Muscle of arm (tissue), 1 donor: ENCODE measurements at regions not wholly inside any gene's neighbourhood (a gene's known extent, or its start where the extent isn't known, plus 50 kb on each side); places are given as distances from the start of the nearest gene placed in this dataset.

Experiments
- DNase-seq: peaks from one replicate; pipeline ENCODE4 v3.0.0-alpha.2; 2013

DNA sequence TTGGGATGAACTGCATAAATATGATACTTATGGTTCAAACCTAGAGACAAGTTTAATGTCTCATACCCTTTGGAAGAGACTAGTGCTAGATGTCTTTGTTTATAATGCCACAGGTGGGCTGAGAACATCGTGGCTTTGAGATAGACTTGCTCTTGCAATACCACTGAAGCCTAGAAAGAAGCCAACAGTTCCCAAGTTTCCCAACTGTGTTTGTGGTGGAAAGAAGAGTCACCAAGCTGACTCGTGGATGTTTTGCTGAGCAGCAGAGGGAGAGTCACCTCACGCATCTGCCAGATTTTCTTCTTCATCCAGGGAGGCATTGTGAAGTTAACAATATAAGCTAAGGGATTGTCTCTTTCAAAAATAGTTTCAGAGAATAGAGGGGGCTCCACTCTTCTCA is 1076.2 kb downstream of the C4orf33 start:
- no peak for DNase-seq

DNA sequence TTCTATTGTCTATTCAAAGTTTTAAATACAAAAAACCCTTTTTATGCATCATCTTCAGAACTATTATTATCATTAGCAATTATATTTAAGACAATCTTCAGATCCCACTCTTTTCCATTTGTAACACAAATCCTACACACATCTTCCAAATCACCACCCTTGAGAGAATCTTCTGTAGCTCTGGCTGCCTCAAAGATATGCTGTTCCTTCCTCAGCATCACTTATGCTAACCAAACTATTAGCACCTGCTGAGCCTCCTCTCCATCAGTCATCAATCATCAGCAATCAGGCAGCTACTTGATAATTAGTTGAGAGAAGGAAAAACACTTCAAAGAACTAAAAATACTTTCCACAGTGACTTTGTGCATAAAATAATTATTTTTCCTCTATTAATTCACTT is 1082.2 kb downstream of the C4orf33 start:
- no peak for DNase-seq

DNA sequence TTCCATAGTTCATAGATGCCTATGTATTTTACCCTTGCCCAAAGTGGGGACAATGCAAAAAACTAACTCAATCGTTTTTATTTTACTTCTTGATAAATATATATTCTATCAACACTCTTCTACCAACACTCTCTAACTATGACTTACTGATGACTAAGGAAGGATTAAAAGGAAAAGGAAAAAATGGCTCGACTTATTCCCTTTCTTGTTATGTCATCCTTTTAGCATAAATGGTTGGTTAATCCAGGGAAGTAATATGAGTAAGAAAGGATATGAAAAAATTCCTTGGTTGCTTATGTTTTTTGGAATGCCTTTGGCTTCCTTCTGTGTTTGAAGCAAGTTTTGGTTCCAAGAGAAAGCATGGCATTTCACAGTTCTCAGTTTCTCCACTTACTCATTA is 1087.1 kb downstream of the C4orf33 start:
- DNase-seq = no peak

DNA sequence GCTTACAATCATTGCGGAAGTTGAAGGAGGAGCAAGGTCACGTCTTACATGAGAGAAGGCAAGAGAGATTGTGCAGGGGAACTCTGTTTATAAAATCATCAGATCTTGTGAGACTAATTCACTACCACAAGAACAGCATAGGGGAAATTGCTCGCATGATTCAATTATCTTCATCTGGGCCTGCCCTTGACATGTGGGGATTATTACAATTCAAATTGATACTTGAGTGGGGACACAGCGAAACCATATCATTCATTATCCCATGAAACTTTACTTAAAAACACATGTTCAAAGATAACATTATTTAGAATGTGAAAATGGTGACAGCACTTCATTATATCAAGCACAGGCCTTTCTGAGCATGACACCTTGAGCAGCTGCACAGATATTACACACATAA is 1087.8 kb downstream of the C4orf33 start:
- no peak for DNase-seq

DNA sequence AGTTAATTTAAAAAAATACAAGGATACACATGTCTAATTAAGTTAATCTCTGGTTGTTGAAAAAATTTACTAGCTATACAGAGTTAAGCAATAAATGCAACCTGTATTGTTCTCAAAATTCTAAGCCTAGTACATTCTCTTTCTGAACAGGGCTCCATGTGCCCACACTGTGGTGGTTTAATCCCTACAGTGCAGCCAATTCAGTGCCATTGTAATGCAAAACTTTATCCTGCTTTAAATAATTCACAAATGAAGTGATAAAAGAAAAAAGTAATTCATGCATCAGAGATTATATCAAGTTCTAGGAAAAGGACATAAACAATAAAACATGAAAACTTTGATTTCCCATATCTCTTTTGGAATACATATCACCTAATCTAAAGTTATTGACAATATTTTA is 1089.2 kb downstream of the C4orf33 start:
- no peak for DNase-seq

DNA sequence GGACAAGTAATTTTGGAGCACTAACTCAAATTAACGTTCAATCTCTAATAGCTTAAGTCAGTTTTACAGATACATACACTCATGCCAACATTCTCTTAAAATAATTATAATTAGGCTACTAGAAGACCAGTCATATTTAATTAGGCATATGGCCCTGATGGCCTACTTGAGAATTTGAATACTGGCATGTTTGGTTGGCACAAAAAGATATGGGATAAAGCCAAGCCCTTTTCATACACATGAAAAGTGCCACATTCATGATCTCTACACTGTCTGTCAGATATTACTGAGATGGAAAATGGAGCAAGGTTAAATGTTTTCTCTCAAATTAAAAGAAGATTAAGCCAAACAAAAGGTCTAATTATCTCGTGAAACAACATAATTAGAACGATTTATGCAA is 1091.0 kb downstream of the C4orf33 start:
- no peak for DNase-seq

DNA sequence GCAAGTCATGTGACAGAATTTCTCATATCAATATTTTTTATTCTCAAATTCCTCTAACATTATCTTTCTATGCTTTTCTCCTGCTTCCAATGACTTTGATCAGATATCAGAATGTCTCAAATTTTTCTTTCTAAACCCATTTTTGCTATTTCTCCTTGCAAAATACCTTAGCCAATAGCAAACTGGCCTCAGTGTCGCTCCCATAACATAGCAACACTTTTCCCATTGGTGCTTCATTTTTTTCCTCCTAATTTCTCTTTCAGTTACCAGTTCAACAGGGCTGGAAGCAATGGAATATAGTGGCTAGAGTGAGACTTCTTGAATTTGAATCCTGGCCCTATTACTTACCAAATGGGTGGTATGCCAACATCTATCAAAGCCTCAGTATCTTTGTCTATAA is 1091.6 kb downstream of the C4orf33 start:
- no peak for DNase-seq

DNA sequence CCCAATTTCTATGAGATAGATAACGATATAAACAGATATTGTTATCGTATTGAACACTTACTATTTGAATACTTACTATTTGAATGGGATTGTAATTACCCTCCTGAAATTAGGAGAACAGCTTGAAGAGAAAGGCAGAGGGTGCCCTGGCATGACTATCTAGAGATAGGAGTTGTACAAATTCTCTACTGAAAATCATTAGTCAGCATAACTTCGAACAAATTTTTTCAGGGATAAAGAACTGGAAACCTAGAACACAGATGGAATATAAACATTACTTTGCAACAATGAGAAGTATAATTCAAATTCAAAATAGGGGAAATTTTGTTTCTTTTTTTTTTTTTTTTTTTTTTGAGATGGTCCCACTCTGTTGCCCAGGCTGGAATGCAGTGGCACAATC is 1096.8 kb downstream of the C4orf33 start:
- no peak for DNase-seq

DNA sequence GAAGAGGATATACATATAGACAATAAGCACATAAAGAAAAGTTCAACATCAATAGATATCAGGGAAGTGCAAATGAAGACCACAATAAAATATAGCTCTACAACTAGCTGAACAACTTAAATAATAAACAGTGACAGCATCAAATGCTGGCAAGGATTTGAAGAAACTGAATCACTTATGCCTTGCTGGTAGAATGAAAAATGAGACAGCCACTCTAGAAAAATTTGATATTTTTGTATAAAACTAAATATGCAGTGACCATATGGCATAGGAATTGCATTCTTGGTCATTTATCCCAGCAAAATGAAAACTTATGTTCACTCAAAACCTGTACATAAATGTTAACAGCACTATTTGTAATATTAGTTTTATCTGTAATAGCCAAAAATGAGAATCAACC is 1102.0 kb downstream of the C4orf33 start:
- DNase-seq = no peak

DNA sequence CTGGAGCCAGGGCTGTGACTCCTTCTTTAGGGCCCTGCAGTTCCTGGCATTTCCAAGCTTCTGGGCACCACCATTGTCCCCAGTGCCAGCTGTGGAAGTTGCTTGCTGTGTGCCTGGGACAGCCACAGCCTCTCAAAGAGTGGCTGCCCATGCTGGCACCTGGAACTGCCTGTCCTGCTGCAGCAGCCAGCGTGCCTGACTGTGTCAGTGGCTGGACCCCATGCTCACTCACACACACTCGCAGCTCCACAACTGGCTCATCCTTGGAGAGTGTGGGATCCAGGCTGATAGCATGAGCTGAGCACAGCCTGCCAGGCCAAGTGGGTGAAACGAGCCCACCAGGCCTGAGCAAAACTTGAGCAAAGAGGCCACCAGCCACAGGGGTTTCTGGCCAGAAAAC is 1107.6 kb downstream of the C4orf33 start:
- DNase-seq = no peak

DNA sequence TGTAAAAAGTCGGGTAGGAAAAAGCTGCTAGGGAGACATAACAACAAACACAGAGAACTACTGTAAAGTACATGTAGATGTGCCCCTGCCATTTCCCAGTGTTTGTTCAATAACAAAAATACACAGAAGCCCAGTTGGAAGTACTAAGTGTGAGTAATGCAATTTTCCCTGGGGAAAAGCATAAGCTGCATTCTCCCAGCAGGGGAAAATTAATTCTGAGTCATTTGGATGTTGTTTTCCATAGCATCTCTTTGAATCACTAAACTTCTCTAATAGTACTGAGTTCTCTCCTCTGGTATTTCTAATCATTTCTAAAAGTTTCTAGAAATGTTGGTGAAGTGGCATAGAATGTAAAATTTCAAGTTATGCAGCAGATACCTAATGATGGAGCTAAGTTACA is 1114.9 kb downstream of the C4orf33 start:
- no peak for DNase-seq

DNA sequence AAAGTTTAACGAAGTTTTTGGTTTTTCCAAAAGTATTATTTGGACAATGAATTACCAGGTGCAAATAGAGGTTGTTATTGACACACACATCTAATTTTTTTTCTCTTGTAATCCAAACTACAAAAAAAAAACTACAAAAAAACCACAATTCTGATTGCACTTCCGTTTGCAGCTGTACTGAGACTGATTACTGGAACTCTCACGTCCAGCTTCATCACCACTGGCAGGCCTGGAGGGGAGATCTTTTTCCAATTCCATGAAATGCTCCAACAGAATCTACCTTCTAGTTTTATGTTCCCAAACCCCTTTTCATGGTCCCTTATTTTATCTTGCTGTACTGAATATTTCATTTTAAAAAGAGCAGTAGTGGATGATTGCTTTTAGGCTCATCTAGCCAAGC is 1118.3 kb downstream of the C4orf33 start:
- DNase-seq = no peak

DNA sequence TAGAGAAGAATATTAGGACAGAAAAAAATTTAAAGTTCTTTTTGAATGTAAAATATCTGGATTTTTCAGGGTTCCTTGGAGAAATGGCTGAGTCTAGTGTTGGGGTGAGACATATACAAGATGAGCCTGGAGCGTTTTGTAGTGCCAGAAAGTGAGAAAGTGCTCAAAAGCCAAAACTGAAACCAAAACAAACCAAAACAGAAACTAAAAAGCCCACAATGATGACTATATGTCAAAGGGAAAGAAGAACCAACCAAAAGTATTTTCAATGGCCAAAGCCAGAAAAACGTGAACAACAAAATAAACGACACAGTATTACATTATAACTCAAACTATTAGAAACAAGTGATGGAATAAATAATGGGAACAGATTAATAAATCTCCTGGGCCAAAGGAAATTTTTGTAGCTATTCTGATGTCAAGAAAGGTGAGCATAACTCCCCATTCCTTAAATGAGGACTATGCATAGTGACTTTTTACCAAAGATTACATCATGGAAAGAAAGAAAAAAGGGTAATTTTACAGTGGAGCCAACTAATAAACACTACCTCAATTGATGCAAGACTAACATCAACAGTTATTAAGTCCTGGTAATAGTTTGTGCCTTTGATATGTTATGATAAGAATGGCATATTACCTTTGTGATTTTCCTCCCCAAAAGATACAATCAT is 1137.6 kb downstream of the C4orf33 start:
- DNase-seq = no peak

DNA sequence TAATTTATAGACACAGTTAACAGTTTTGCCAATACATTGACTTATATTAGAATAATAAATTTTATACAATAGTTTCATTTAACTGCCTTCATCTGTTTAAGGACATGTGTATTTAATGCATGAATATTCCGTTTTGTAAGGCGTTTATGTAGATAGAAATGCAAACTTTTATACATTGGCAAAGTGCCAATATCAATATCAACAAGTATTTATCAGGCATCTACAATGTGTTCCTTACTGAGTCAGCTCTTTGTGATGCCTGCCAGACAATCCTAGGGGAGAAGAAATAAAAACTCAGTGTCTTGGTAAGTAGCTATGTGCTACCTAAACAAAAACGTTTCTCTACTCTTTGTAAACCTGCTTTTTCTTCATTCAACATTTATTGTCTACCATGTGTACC is 1142.2 kb downstream of the C4orf33 start:
- DNase-seq = no peak

DNA sequence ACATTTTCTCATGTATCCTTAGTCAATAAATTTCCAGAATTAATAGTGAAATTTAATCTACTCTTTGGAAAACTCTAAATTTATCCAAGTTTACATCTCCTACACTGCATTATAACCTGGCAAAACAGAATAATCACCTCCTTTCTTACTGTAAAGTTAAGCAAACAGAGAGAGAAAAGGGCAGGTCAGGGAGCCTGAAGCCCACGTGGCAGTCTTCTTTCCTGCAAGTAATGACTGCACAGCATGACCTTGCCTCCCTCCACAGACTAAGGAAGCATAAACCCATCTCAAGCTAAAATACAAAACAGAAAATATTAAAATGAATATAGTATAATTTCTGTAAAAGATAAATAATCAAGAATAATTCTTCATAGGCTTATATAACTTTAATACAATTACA is 1153.0 kb downstream of the C4orf33 start:
- no peak for DNase-seq

DNA sequence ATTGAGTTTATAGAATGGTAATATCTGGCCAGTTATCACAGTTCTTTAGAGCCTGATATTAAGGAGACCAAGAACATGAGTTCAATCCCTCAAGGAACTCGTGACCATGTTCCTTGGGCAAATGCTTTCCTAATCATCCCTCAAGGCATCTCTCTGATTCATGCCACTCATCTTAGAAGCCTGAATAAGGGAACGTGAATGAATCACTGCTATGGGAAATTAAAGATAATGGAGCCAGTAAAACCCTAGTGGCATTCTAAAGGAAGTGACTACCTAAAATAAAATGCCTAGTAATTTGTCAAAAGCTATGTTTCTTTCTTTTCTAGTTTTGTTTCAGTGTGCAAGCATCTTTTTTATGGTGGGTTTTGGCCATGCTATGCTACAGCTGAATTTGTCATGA is 1161.3 kb downstream of the C4orf33 start:
- no peak for DNase-seq

DNA sequence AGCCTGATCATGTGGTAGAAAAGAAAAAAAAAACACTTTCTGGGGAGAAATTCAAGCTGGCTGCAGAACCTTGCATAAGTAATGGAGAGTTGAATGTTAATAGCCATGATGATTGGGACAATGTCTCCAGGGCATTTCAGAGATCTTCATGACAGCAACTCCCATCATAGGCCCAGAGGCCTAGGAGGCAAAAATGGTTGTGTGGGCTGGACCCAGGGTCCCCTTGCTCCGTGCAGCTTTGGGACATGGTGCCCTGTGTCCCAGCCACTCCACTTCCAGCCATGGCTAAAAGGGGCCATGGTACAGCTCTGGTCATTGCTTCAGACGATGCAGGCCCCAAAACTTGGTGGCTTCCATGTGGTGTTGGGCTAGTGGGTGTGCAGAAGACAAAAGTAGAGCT is 1170.9 kb downstream of the C4orf33 start:
- no peak for DNase-seq

DNA sequence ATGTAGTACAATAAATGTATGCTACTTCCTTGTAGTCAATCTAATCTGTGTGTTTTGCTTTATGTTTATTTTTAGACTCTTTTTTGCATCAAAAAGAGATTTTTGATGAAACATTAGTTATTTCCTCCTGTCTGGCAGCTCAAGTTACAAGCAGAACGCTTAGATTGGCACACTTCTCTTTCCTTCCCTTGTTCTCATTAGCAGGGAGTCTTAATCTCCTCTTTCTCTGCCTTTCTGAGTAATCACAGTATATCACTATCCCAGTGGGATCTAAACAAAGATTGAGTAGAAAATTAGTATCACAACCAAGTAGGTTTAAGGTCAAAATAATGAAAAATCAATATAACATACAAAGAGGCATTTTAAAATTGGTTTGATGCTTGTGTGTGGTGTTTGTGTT is 1192.6 kb downstream of the C4orf33 start:
- DNase-seq = no peak

DNA sequence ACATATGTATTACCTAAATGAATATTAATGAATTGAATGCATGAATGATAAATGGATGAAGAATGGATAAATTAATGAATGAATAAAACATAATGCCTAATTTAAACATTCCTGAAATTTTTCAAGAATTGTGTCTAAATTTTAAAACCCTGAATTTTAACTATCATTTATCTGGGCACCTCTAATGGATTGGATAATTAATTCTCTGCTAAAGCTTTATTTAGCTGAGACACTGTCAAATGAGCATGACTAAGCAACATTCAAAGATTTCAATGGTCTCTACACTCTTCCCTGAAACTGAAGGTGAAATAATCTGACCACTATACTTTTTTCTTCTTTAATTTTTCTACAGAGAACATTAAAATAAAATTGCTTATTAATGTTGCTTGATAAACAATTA is 1197.7 kb downstream of the C4orf33 start:
- DNase-seq = no peak

DNA sequence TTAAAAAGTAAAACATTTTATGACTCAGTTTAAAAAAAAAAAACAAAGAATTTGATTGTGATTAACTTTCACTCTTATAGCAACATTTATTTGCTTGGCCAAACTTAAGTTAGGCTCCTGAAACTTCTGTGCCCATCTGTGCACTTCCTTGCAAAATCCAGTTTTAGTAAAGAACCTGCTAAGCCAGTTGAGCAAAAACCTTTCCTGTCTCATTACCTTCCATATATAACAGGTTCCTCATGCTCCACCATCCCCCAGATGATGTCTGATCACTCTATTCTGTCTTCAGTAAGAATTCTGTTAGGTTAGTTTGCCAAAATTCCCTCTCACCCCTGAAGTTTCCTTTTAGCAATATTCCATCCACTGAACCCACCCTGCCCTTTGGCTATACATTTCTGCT is 1200.5 kb downstream of the C4orf33 start:
- DNase-seq = no peak

DNA sequence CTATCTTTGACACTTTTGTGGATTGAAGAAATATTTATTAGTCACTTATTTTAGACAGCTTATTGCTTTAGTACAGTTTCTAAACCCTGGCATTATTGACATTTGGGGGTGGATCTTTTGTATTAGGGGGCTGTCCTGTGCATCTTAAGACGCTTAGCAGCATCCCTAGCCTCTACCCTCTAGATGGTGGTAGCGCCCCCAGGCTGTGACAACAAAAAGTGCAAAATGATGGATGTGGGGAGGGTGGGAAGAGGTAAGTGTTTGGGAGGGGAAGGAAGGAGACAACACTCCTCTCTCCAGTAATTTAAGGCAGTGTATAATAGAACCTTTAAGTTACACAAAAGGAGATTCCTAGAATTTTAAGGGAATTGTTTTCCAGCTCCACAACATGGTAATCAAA is 1210.6 kb downstream of the C4orf33 start:
- DNase-seq = no peak

DNA sequence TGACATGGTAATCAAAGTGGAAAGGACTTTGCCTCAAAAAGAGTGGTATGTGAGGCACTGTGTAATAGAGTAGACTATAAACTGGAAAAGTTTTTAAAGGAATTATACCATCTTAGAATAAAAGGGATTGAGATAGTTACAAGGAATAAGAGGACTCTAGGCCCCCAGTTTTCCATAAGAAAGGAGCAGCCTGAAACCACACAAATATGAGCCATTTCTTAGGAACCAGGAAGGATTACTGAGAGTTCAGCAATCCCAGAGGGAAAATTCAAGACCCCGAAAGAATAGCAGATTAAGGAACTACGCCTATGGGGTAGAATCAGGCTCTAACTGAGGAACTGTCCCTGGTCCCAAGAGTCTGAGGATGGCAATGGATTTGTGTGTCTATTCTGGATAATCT is 1213.3 kb downstream of the C4orf33 start:
- no peak for DNase-seq

DNA sequence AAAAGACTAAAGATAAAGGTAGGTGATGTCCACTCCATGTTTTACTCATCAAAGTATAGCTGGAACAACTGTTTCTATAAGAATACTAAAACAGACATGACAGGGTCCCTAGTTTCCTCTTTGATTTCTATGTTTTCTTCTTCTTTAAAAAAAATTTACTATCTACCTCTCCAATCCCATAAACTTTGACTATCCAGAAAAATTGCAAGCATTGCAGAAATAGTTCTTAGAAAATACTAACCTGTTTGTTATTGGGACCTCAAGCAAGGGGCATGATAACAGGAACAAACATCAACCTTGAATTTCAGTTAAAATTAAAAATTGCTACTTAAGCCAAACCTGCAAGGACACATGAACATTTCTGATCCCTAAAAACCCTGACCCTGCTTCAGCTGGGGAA is 1226.5 kb downstream of the C4orf33 start:
- no peak for DNase-seq

DNA sequence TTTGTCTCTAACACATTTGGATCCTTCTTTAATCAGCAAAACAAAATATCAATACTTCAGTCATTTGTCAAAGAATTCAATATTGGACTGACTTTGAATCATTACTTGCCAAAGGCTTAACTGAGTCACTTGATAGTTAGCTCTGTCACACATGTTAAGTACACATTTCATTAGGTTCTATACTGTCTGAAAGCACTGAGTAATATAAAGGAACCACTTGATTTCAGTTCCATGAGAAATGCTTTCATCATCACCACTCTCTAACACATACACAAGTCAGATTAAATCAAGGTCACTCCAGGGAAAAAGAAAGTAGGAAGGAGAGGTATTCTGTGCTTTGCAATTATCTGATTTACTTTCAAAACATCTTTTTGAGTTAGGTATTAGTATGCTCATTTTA is 1233.1 kb downstream of the C4orf33 start:
- DNase-seq = no peak

DNA sequence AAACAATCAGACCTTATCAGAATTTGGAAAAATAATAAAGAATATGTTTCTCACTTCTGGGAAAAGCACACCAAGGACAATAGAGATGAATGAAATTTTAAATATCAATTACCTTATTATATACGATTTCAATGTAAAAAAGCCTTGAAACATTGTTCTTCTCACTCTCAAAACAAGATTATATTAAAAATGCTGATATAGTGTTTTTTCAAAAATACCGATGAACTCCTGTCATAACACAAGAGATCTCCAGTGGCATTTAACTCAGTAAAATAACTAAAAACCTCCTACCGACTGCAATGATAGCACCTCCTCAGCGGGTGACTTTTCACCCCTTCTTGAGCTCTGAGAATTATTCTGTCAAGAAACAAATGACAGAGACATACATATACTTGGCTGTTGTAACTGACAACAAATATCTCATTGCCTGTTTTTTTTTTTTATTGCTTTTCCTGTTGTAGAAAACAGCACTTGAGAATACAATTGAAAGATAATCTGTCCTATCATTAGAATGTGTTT is 1237.3 kb downstream of the C4orf33 start:
- no peak for DNase-seq
